NCI-H2227 treated with DMSO at 0.1 percent for 48 hours (cell line): ENCODE measurements at regions not wholly inside any gene's neighbourhood (a gene's known extent, or its start where the extent isn't known, plus 50 kb on each side); places are given as distances from the start of the nearest gene placed in this dataset.

Experiments
- DNase-seq: peaks from one replicate; lab custom pipeline; 2025; lab: John Stamatoyannopoulos, UW

DNA sequence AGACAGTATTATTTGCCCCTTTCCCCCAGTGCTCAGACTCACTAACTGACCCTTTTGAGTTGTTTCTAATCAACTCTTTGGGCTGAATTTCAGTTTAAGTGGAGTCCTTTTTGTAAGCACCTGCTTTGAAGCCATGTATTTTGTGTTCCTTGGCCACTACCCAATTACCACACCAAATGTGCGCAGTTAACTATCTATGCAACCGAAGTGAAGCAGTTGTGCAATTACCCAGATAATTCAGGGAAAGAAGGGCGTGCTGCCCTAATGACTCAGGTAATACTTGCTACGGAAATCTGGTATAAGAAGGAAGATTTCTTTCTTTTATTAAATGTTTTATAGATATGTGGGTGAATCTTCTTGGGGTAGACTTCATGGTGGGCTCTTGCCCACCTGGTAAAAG lies 371.9 kb upstream of the TBL1XR1 start:
- DNase-seq: no peak

DNA sequence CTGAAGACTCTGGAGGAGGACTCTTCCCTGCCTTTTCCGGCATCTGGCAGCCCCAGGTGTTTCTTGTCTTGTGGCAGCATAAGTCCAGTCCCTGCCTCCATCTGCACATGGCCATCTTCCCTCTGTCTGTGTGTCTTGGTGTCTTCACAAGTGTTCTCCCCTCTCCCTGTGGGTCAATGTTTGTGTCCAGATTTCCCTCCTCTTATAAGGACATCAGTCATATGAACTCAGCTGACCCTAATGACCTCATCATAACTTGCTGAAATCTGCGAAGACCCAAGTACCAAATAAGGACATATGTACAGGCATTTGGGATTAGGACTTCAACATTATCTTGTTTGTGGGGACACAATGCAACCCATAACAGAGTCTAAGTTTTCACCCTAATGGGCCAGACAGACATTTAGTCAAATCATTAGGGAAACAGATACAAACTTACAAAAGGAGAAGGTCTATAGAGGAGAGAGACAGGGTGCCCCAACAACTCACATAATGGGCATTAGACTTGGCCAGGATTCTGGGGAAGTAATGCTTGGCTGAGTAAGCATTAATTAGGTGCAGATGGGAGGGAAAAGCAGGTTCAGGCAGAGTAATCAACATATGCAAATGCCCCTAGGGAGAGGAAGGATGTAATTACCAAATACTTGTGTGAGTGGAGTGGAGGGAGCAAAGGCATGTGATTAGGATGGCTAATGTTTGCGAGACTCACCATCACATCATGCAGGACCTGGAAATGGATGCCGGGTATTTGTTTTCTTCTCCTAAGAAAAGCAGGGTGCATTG lies 372.8 kb upstream of the TBL1XR1 start:
- DNase-seq: no peak

DNA sequence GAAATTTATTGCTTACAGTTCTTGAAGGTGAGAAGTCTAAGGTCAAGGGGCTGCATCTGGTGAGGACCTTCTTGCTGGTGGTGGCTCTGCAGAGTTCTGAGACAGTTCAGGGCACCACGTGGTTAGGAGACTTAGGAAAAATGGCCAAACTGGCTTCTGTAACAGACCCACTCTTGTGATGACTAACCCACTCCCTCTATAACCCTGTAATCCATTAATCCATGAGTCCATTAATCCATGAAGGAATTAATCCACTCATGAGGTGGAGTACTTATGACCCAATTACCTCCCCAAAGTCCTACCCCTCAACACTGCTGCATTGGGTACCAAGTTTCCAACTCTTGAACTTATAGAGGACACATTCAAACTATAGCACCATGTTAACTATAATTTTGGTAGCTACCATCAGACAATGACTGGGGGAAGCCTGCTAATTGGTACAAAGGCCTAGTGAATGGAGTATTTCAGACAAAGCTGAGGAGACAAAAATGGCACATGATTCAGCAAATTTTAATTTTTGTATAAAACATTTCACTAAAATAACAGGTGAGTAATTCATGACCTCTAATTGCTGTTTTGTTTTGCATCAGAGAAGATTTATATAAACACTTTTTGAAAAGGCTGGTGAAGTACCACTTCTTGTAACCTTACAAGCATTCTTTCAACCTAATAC lies 374.1 kb upstream of the TBL1XR1 start:
- DNase-seq: no peak

DNA sequence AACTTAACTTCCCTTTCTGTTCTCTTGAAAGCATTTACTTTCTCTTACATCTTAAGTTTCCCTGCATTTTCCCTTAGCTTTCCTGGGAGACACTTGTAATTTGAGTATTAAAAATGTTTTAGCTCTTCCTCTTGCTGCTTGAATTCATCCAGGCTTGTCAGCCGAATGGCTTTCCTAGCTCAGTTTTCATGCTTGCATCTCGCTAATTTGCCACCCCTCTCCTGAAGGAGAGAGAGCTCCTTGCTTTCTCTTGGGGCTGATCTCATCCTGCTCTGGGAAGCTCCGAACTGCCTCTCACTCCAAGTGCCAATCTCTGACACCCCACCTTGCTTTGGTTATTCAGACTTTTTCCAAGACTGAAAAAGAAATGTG lies 374.6 kb upstream of the TBL1XR1 start:
- no peak for DNase-seq

DNA sequence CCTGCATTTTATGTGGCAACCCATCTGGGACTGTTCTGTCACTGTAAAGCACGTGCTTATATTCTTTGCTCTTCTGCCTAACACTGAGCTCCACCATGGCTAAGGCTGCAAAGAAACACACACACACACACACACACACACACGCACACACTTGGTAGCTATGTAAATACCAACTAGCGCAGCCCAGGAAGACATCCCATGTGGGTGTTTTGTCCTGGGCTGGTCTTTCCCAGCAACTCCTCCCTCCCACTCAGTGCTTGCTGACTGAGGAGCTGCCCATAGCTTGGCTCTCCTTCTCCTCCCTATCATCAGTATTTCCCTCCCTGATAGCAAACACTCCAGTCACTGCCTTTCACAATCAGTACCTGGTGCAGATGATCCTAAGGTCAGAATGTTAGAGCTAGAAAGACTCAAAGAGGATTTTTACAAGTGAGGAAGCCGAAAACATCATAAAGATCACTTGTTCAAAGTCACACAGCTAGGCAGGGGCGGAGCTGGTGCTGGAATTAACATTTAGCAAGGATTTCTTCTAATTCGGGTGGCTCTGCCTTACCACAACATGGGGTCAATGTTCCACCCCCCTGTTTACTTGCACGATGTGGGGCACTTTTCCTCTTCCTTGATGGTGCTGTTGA lies 377.1 kb upstream of the TBL1XR1 start:
- DNase-seq: peak; percentile 89

DNA sequence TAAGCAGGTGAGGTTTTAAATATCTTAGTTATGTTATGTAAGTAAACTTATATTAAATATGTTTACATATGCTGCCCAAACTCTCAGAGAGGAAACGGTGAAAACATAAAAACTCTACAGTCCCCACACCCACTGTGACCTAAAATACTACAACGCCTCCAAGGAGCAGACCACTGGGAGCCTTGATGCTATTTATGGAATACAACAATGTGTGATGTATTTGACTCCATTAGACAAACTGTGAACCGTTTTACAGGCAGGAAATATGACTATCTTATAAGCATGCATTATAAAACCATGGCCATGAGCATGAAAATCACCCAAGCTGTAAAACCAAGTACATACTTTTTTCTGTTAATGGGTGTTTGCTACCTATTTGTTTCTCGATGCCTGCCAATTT lies 379.5 kb upstream of the TBL1XR1 start:
- DNase-seq: no peak

DNA sequence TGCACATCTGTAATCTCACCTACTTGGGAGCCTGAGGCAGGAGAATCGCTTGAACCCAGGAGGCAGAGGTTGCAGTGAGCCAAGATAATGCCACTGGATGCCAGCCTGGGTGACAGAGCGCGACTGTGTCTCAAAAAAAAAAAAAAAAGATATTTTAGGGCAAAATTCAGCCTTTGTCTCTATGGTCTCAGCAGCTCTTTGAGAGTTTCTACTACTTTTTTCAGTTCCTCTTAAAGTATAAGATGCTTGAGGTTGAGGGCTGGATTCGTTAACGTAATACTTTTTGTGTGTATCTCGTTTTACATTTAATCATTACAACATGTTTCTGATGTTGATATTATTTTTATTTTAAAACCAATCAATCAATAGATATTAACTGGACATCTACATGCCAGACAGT lies 381.2 kb upstream of the TBL1XR1 start:
- DNase-seq: no peak

DNA sequence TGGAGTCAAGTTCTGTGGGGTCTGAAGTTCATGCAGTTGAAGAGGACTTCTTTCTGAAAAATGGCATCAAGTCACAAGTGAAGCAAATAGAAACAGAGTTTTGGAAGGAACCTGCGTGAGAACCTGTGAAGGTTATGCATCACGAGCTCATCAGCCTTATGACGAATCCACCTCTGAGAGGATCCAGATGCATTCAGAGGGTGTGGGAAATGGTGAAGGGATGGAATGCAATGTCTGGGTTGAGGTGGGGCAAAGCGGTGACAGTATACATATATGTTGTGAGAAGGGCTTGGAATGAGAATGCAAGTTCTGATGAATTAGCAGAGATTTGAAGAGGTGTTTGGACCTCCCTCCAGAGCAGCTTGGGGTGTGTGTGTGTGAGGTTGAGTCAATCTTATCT lies 382.1 kb upstream of the TBL1XR1 start:
- no peak for DNase-seq

DNA sequence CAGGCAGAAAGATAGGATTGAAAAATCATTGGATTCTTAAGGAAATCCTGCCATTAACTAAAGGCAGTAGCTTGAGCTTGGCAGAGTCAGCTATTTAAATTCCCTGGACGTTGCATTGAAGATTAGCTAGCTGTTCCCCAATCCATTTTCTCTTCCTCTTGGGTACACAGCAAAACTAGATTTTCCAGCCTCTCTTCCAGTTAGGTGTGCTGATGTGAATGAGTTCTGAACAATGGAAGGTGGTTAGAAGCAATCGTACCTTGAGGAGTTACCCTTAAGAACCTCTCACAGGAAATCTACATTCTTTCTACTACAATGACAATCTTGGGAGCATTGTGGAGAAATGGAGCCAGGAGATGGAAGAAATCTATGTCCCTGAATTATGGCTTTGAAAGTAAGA lies 383.2 kb upstream of the TBL1XR1 start:
- no peak for DNase-seq

DNA sequence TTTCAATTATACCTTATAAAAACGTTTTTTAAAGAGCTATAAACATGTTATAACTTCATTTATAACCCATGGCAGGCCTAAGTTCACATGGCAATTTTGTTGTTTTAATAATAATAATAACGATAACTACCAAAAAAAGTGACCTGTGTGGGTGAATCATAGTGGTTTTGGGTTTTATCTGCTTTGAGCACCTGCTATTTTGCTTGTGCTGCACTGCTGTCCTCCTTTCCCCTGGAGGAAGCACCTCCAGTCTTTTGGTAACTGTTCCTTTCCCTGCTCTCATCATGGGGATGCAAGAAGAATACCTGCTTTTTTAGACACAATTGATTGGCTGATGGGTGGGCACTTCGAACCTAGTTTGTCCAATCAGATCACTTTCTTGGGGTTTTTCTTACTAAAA lies 388.0 kb upstream of the TBL1XR1 start:
- no peak for DNase-seq

DNA sequence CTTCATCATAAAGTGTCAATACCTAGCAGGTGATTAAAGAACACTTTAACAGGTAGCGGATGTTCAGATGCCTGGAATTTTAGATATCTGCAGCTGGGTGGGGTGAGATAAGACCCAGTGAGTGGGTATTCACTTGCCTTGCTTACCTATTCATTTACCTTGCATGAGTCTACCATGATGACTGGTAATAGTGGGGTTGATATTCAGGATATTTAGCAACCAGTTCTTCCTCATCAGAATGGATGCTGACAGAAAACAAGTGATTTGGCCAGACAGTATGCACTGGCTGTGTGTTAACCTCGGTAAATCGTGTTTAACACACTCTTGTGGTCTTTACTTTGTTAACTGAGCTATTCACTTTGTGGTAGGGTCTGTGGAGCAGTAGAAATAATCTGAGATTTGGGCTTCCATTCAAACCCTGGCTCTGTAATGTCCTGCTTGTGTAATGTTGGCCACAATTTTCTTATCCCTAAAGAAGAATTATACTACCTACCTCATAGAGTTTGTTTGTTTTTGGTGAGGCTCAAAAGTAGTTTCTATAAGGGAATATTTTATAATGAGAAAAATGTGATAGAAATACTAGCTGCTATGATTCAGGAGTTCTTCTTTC lies 391.9 kb upstream of the TBL1XR1 start:
- no peak for DNase-seq

DNA sequence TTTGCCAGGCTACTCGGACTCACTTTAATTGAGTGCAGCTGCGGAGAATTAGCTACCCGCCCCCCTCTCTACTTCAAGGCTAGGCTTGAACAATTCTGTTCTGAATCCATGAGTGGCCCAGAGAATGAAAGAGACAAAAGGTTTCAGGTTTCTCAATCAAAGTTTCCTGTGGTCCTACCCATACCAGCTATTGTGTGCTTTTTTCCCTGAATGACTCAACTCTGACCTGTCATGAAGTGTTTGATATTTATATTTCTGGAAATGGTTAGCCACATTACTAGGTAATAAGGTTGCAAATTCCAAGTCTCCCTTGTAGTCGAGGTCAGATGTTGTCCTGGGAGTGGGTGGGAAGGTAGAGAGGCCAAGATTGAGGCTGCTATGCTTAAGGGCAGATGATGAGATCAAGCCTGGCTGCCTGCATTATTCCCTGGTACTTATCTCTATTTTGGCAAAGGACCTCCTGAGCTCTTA lies 392.7 kb upstream of the TBL1XR1 start:
- peak; percentile 87 for DNase-seq

DNA sequence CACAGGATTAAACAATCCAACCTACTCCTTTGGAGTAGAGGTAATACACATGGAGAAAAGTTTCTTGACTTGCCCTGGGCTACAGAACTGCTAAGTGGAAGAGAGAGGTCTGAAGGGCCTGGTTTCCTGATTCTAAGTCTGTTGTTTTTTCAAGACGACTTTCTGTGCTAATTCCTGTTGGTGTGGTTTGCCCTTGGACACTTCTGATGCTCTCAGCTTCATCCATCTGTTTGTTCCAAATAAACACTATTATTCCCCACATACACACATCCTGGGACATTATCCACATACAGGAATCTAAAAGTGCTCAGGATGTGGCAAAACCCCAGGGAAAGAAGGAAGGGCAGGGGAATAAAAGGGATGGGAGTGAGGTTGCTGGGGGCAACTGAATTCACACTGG lies 393.5 kb upstream of the TBL1XR1 start:
- DNase-seq: no peak

DNA sequence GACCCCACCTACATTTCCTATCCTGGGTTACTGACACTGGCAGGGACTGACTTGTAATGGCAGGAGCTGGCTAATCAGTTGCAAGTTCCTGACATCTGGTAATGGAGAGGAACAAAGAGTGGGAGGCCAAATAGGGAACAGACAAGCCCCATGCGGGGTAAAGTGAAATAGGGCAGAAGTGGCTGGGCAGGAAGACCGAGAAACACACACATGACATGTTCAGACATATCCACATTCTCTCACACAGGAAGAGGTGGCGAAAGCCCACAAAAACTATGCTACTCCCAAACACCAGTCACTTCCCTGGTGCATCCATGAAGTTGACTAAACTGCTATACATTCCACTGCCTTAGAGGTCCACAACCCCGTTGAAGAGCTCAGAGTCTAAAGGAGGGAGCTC lies 394.1 kb upstream of the TBL1XR1 start:
- DNase-seq: no peak

DNA sequence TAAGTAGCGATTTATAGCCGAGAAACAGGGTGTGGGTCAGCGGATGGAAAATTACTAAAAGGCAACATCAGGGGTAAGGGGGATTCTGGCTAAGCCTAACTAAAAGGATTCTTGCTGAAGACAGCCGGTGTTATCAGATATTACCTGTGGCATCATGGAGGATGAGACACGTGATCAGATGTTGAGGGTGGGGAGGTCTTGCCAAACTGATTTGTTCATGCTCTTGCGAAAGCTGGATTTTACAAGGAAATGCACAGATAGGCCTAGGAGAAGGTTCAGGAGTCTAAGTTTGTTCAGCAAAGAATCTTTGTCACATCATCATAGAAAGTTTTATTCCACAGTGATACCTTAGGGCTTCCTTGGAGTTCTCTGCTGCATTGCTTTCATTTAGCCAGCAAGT lies 396.8 kb upstream of the TBL1XR1 start:
- no peak for DNase-seq

DNA sequence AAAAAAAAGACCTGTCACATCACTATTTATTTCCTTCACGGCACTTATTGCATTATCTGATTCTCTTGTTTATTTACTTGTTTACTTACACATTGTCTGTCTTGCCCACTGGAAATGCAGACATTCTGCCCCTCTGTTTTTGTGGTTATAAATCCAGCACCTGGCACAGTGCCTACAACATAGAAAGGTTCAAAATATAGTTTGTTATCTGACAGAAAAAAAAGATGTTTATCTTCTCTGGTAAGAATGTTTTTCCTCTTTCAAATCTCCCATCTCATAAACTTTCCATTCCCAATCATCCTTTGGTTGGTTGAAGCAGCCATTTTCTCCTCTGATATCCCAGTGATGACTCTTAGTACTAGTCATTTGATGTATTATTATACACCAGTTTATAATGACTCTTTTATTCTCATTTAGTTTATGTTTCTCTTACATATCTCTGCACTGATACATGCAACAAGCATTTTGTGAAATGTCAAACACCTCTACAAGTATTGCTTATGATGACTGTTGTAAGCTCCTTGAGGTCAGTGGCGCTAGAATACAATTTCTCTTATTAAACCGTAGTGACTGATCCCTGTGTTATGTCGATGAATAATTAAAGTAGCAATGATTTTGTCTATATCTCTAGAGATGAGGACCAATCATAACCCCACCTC lies 398.4 kb upstream of the TBL1XR1 start:
- DNase-seq: no peak

DNA sequence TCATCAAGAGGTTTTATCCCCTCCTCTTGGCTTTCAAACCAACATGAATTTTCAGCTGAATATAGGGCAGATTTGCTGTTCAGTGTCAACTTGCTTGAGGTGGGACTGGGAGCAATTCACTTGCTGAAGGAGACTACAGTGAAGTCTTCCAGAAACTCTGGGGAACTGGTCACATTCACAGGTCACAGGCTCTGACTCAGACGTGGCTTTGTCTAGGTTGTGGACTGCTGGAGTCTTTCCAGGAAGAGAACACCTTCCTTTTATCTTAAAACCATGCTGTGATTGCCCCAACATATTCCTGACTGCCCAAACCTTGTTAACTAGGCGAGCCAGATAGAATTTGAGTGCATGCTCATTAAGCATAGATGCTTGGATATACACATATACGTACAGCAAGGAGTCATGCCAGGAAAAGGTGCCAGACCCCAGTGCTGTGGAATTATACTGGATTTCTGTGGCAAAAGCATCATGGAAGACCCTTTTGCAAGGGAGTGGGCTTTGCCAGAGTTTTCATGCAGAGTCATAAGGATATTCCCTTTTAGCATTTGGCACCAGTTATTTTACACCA lies 399.1 kb upstream of the TBL1XR1 start:
- no peak for DNase-seq

DNA sequence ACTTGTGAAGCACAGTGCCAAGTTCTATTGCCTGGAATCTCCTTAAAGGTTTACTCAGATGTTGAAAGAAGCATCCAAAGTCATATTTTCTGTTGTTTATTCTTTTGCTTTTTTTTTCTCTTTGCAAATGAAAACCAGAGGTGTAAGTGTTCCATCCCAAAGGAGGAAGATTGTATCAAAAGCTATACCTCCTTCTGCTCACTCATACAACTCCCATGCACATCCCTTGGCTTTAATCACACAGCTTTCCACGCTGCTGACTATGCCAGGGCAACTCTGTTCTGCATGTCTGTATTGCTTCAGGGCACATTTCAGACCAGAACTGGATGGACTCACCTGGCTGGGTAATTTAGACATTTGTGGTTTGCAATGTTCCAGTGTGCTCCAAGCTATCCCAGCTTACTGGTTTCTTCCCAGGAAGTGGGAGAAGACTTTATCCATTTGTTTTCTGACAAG lies 399.6 kb upstream of the TBL1XR1 start:
- DNase-seq: no peak

DNA sequence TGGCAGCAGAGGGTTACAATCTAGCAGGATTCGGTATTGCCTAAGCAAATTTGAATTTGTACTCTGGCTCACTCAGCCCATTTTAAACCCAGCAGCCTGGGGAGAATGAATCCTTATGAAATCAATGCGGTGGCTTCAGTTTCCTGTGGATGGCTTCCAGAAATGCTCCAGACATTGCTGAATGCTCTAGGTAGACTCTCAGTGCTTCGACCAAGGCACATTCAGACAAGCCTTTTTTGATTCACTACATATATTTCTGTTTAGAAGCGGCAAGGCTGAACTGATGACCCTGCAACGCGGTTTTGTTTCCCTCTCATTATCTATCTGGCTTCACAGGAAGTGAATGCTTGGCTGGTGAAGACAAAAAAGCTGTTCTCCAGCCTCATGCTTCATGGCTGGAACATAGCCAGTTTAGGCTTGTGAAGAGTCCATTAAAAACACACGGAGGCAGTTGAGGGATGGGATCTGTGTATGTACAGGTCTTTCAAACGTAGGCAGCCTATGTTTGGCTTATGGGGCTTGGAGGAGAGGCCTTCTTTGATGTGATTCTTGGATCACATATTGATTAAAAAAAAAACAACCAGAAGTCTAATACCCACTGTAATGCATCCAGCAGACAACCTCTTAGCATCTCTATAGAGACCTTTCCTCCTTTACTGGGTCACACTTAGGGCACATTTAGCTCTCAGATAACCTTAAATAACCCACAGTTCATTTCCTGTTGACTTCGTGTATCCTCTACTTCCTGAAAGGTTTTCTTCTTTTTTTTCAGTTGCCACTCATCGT lies 400.2 kb upstream of the TBL1XR1 start:
- DNase-seq: peak; percentile 47

DNA sequence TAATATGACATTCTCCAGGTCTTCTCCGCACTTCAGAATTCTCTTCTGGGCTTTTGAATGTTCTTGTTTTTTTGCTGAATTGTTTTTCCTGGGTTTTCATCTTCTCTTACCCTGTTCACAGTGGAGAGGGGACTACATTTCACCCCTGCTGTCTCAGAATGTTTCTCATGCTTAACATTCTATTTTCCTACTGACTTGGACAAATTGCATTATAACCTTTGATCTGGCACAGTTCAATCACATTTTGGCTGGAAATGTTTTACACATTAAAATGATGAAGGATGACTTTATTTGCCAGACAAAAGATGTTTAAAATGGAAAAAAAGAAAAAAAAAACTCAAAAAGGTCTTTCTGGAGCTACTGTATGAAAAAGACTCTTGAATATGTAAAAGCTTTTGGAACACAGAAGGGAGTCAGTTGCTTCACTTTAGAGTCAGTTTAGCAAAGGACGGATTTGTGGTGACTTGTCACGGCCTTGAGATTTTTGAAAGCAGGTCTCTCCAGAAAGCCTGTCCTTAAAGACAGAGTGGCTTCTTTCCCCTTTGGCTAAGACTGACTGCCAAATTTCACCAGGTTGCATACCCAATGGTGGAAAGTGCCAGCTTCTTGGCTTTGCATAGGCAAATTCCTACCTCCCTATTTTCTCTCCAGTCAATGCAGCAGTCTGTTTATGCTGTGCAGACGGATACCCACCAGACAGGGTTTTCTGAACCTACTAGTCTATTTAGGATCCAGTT lies 401.0 kb upstream of the TBL1XR1 start:
- DNase-seq: no peak
